ENCODE measurements at regions not wholly inside any gene's neighbourhood (a gene's known extent, or its start where the extent isn't known, plus 50 kb on each side); places are given as distances from the start of the nearest gene placed in this dataset.

DNA sequence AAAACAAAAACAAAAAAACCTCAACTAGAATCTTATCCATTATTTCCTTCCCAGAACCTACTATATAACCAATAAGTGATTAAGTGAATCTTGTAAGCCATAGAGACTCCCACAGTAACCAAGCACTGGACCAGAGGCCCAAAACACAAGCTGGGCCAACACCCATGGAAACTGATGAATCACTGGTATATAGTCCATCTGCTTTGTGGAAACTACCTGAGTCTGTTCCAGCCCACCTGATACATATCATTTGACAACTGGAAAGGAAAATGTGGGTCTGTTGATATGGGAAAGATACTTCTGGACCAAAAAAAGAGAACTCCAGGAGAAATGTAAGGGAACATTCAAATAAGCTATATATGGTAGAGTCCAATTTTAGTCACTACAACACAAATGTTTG, 252.8 kb downstream of the MREG start:
- Histone ChIP-seq H4K5ac (ENCODE audit: insufficient read length, low read depth, low read length) (no peak overlapping the region), H4K20me1 (replicated peaks in 1 of 2; ENCODE audit: control insufficient read depth in 1 of 2, insufficient read depth in 2 of 2, low read length in 2 of 2) (no peaks in the 10 kb centered on the region), H2BK15ac (ENCODE audit: low read length) (no peak overlapping the region), H4K8ac (ENCODE audit: extremely low read depth, insufficient read depth, low read length) (no peak overlapping the region), H2BK12ac (ENCODE audit: low read depth, low read length) (no peak overlapping the region), H3K27ac (ENCODE audit: low read depth, low read length) (no peak overlapping the region), H3K4me3 (ENCODE audit: extremely low read depth in 1 of 4, insufficient read depth in 2 of 4, low read depth in 3 of 4, low read length in 4 of 4) (no peak overlapping the region), H3K4me1 (replicated peaks in 1 of 4; ENCODE audit: control insufficient read depth in 3 of 4, insufficient read depth in 4 of 4, low read length in 3 of 4) (peaks cover 0 to 4% (median 0%) of the 10 kb centered on the region in 4 experiments; a peak in 1 of 7 replicates), H3K14ac (ENCODE audit: insufficient read length) (no peak overlapping the region), H2BK20ac (ENCODE audit: low read length) (no peak overlapping the region), H3K4ac (replicated peaks; ENCODE audit: insufficient read length, low read depth, low read length) (no peak overlapping the region), H3K79me2 (ENCODE audit: control insufficient read depth in 1 of 2, insufficient read depth in 2 of 2, low read length in 2 of 2) (no peaks in the 10 kb centered on the region), H3K18ac (ENCODE audit: extremely low read depth, low read length) (no peak overlapping the region), H2AK5ac (ENCODE audit: low read depth, low read length) (no peak overlapping the region), H3K23me2 (ENCODE audit: low read depth, low read length) (no peaks in the 10 kb centered on the region), H3K27me3 (replicated peaks in 1 of 4; ENCODE audit: control insufficient read depth in 3 of 4, extremely low read depth in 1 of 4, insufficient read depth in 3 of 4, low read length in 3 of 4) (no peaks in the 10 kb centered on the region), H3K9me3 (ENCODE audit: insufficient read depth in 2 of 2, low read depth in 1 of 2, low read length in 1 of 2) (no peaks in the 10 kb centered on the region), H2BK120ac (replicated peaks; ENCODE audit: low read depth, low read length) (no peak overlapping the region), H3K56ac (replicated peaks; ENCODE audit: insufficient read length, low read depth, low read length) (no peak overlapping the region), H3K79me1 (ENCODE audit: low read depth, low read length) (no peaks in the 10 kb centered on the region), H3K4me2 (ENCODE audit: insufficient read depth in 1 of 2, low read depth in 2 of 2, low read length in 2 of 2) (no peak overlapping the region), H3K36me3 (ENCODE audit: control insufficient read depth in 2 of 4, insufficient read depth in 4 of 4, low read length in 3 of 4) (no peaks in the 10 kb centered on the region), H2BK5ac (ENCODE audit: low read depth, low read length) (no peak overlapping the region), H3K23ac (ENCODE audit: insufficient read length) (no peak overlapping the region), H3K9ac (replicated peaks in 1 of 4; ENCODE audit: extremely low read depth in 1 of 4, low read depth in 3 of 4, low read length in 3 of 4) (no peak overlapping the region), H4K91ac (replicated peaks; ENCODE audit: insufficient read length, low read length) (no peak overlapping the region), H2AFZ (ENCODE audit: low read length) (no peak overlapping the region)
- POLR2A ChIA-PET (ENCODE audit: partially characterized antibody), result no interaction called here
- DNase-seq (ENCODE audit: low read depth in 1 of 2, low spot score in 2 of 2) (no peak), FAIRE-seq (no peak)
- TF ChIP-seq YY1 (IDR thresholded peaks at IDR 0.05; ENCODE audit: low read depth, low read length), result no peak
- TF ChIP-seq NANOG (IDR thresholded peaks at IDR 0.05; ENCODE audit: insufficient read depth, low read depth, low read length, poor library complexity, severe bottlenecking), result no peak
- no peak for TF ChIP-seq EP300 (IDR thresholded peaks at IDR 0.05; ENCODE audit: borderline replicate concordance in 1 of 2, low read depth in 2 of 2, low read length in 2 of 2)
- CTCF ChIA-PET (ENCODE audit: partially characterized antibody), result interaction anchor here (1.2 to 1.4 kb wide), 3 partner anchors 9 to 13 kb away, joined by 3 to 6 read pairs (median 4); no protein-coding TSS in a partner anchor

Data from H1 (cell line).